SK-N-SH (cell line): ENCODE measurements at regions not wholly inside any gene's neighbourhood (a gene's known extent, or its start where the extent isn't known, plus 50 kb on each side); places are given as distances from the start of the nearest gene placed in this dataset.

Source experiments
- CTCF ChIA-PET: fragments of 300-600, 350-600 bp; formaldehyde crosslinking; extraction: SDS; loops from one replicate; lab custom pipeline; 2021; lab: Yijun Ruan, JAX
- POLR2A ChIA-PET: fragments of 350-600 bp; sonication (Branson Sonifier 250); formaldehyde crosslinking; extraction: SDS; loops from one replicate; lab custom pipeline; 2020; ENCODE audit warnings: antibody characterized with exemption, inconsistent platforms; lab: Yijun Ruan, JAX
- DNase-seq: peaks from one replicate; pipeline ENCODE4 v3.0.0; 2012
- H2AFZ ChIP-seq: fragments of 200-600 bp; sonication (generic); 2 replicates; pipeline ENCODE4 v1.8.1; 2016; ENCODE audit warnings: antibody characterized with exemption, mild to moderate bottlenecking, low read depth
- H3F3A ChIP-seq: fragments of 200-600 bp; sonication (generic); replicated peaks from 2 replicates; pipeline ENCODE3; 2016; ENCODE audit warnings: antibody characterized with exemption, mild to moderate bottlenecking; ENCODE audit not compliant: insufficient read depth
- H3K27ac ChIP-seq, 2 experiments: fragments of 200-500 bp in 1 of 2; fragments of 200-600 bp in 1 of 2; sonication (Bioruptor generic) in 1 of 2; sonication (generic), shearing (Covaris generic) in 1 of 2; 2 replicates each; pipeline versions ENCODE4 v1.5.1 to v1.6.1; 2014 to 2016; ENCODE audit warnings: low read depth in 2 of 2, inconsistent platforms in 1 of 2, low read length in 1 of 2, mild to moderate bottlenecking in 1 of 2, mixed read lengths in 1 of 2
- H3K27me3 ChIP-seq: fragments of 200-600 bp; sonication (generic), shearing (Covaris generic); 2 replicates; pipeline ENCODE4 v1.6.1; 2016; ENCODE audit warnings: mixed run types; ENCODE audit not compliant: insufficient read depth
- H3K36me3 ChIP-seq, 2 experiments: fragments of 200-500 bp in 1 of 2; fragments of 200-600 bp in 1 of 2; sonication (Bioruptor generic) in 1 of 2; sonication (generic) in 1 of 2; replicated peaks in 1 of 2; 2 replicates each; pipeline versions ENCODE3 to v1.5.1; 2014 to 2016; ENCODE audit warnings: low read length in 1 of 2, mild to moderate bottlenecking in 1 of 2; ENCODE audit not compliant: insufficient read depth in 2 of 2, control insufficient read depth in 1 of 2
- H3K4me1 ChIP-seq, 2 experiments: fragments of 200-500 bp in 1 of 2; fragments of 200-600 bp in 1 of 2; sonication (Bioruptor generic) in 1 of 2; sonication (generic), shearing (Covaris generic) in 1 of 2; 2 replicates each; pipeline versions ENCODE4 v1.5.1 to v1.6.1; 2014 to 2016; ENCODE audit warnings: low read depth in 1 of 2, low read length in 1 of 2, mixed run types in 1 of 2; ENCODE audit not compliant: insufficient read depth in 2 of 2, control insufficient read depth in 1 of 2
- H3K4me2 ChIP-seq: fragments of 200-600 bp; sonication (generic), shearing (Covaris generic); 2 replicates; pipeline ENCODE4 v1.6.1; 2017; ENCODE audit warnings: mixed run types
- H3K4me3 ChIP-seq, 2 experiments: fragments of 200-500 bp in 1 of 2; fragments of 200-600 bp in 1 of 2; sonication (Bioruptor generic) in 1 of 2; sonication (generic), shearing (Covaris generic) in 1 of 2; 2 replicates each; pipeline versions ENCODE4 v1.5.1 to v1.8.1; 2014 to 2016; ENCODE audit warnings: low read depth in 2 of 2, inconsistent platforms in 1 of 2, low read length in 1 of 2, mild to moderate bottlenecking in 1 of 2, mixed read lengths in 1 of 2, moderate library complexity in 1 of 2
- H3K79me2 ChIP-seq: fragments of 200-600 bp; sonication (generic); 2 replicates; pipeline ENCODE4 v1.8.1; 2017; ENCODE audit warnings: mild to moderate bottlenecking; ENCODE audit not compliant: insufficient read depth
- H3K9ac ChIP-seq: fragments of 200-600 bp; sonication (generic); 2 replicates; pipeline ENCODE4 v1.6.1; 2017; ENCODE audit warnings: mixed run types
- H3K9me2 ChIP-seq: fragments of 200-600 bp; sonication (generic); 2 replicates; pipeline ENCODE4 v1.6.1; 2017; ENCODE audit warnings: mixed run types
- H3K9me3 ChIP-seq: fragments of 200-600 bp; sonication (generic); 2 replicates; pipeline ENCODE4 v1.6.1; 2017; ENCODE audit warnings: mixed run types, mild to moderate bottlenecking, moderate library complexity
- H4K20me1 ChIP-seq: fragments of 200-600 bp; sonication (generic); 2 replicates; pipeline ENCODE4 v1.6.1; 2017; ENCODE audit warnings: mild to moderate bottlenecking, mixed run types; ENCODE audit not compliant: insufficient read depth
- CHD2 ChIP-seq: fragments of 150-350 bp; IDR thresholded peaks from 2 replicates; pipeline ENCODE4 v1.6.1; 2018; ENCODE audit warnings: low read length; ENCODE audit not compliant: partially characterized antibody
- ELF1 ChIP-seq: IDR thresholded peaks from 2 replicates; pipeline ENCODE4 v1.4.0; 2012
- EP300 ChIP-seq, 2 experiments: IDR thresholded peaks; 2 replicates each; pipeline versions ENCODE4 v1.4.0 to v1.6.1; 2012; ENCODE audit warnings: borderline replicate concordance in 1 of 2, low read depth in 1 of 2, low read length in 1 of 2
- FOSL2 ChIP-seq: IDR thresholded peaks from 2 replicates; pipeline ENCODE4 v1.4.0; 2012; ENCODE audit warnings: low read depth, mild to moderate bottlenecking, moderate library complexity, borderline replicate concordance
- GABPA ChIP-seq: IDR thresholded peaks from 2 replicates; pipeline ENCODE4 v1.4.0; 2012; ENCODE audit warnings: low read depth, mild to moderate bottlenecking
- GATA2 ChIP-seq: sonication (generic); formaldehyde crosslinking; IDR thresholded peaks from 2 replicates; pipeline ENCODE4 v1.5.0; 2020; ENCODE audit warnings: mild to moderate bottlenecking, missing genetic modification reagents
- MEF2A ChIP-seq: IDR thresholded peaks from 2 replicates; pipeline ENCODE4 v1.4.0; 2012; ENCODE audit warnings: low read depth, borderline replicate concordance
- MXI1 ChIP-seq: IDR thresholded peaks from 2 replicates; pipeline ENCODE4 v1.6.1; 2012; ENCODE audit warnings: mild to moderate bottlenecking, low read depth, low read length, improper control_type of control experiment
- NFIC ChIP-seq: IDR thresholded peaks from 2 replicates; pipeline ENCODE4 v1.4.0; 2012; ENCODE audit warnings: borderline replicate concordance
- NRF1 ChIP-seq: IDR thresholded peaks from 2 replicates; pipeline ENCODE4 v1.6.1; 2012; ENCODE audit warnings: low read depth, mild to moderate bottlenecking, low read length
- RAD21 ChIP-seq: IDR thresholded peaks from 2 replicates; pipeline ENCODE4 v1.6.1; 2012; ENCODE audit warnings: mild to moderate bottlenecking, low read length
- RFX5 ChIP-seq: IDR thresholded peaks from 2 replicates; pipeline ENCODE4 v1.6.1; 2012; ENCODE audit warnings: mild to moderate bottlenecking, improper control_type of control experiment, low read length
- RXRA ChIP-seq: IDR thresholded peaks from 2 replicates; pipeline ENCODE4 v1.4.0; 2012; ENCODE audit warnings: low read depth, mild to moderate bottlenecking, borderline replicate concordance
- SMC3 ChIP-seq: IDR thresholded peaks from 2 replicates; pipeline ENCODE4 v1.6.1; 2012; ENCODE audit warnings: low read depth, low read length, improper control_type of control experiment
- TEAD4 ChIP-seq: IDR thresholded peaks from 2 replicates; pipeline ENCODE4 v1.4.0; 2012; ENCODE audit warnings: mild to moderate bottlenecking, borderline replicate concordance; ENCODE audit not compliant: insufficient read depth
- YY1 ChIP-seq: IDR thresholded peaks from 2 replicates; pipeline ENCODE4 v1.4.0; 2012; ENCODE audit warnings: low read depth, mild to moderate bottlenecking
- WGBS: methylation state at CpG from one replicate; pipeline ENCODE4 v1.1.6; 2017; ENCODE audit warnings: low lambda C conversion rate; 5-methylcytosine and 5-hydroxymethylcytosine counted together
- TF ChIP-seq, protein P1 (sequence below): IDR thresholded peaks from 2 replicates; pipeline ENCODE4 v1.4.0; 2012; ENCODE audit warnings: low read depth, borderline replicate concordance
- TF ChIP-seq, protein P2 (sequence below): IDR thresholded peaks from 2 replicates; pipeline ENCODE4 v1.4.0; 2012; ENCODE audit warnings: low read depth, borderline replicate concordance
- TF ChIP-seq, protein P3 (sequence below): IDR thresholded peaks from 2 replicates; pipeline ENCODE4 v1.4.0; 2012; ENCODE audit warnings: low read depth

DNA sequence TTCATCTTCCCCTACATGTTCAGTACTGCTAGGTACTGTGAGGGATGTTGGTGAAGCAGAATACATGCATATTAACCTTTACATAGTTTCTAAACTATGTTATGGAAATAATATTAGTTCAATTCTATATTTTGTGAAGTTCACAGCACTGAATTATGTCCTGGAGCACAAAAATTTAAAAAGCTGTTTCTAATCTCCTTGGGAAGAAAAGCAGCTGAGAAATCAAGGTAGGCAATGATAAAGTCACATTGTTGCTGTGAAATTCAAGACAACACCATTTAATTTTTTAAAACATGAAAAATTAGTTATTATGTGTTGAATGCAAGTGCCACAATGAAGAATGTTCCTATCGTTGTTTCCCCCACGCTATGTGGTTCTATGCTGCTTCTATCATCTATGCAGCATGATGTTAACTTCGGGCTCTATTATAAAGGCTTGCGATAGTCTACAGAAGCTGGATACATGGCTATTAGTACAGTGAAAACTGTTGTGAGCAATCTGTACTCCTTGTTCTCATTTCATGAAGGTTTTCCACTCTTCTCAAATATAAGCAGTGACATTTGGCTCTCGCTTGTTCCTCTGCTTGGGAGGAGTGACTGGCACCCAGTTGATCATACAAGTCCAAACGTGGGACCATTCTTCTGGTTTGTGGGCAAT, 164.3 kb downstream of the AASDHPPT start:
- Histone ChIP-seq H3K36me3 (no peaks in the 10 kb centered on the region), H3K9ac (no peak overlapping the region), H3K4me3 (no peak overlapping the region), H3K4me1 (no peaks in the 10 kb centered on the region), H3K9me2 (no peaks in the 10 kb centered on the region), H3F3A (peaks cover 2% of the 10 kb centered on the region), H2AFZ (no peak overlapping the region), H3K27ac (no peak overlapping the region), H3K4me2 (no peak overlapping the region), H4K20me1 (no peaks in the 10 kb centered on the region), H3K27me3 (no peaks in the 10 kb centered on the region), H3K79me2 (no peaks in the 10 kb centered on the region), H3K9me3 (no peaks in the 10 kb centered on the region)
- ChIA-PET CTCF (no interaction called here), POLR2A (no interaction called here)
- WGBS: 61% methylated on average over 6 of the region's 6 CpGs
- DNase-seq: no peak
- TF ChIP-seq YY1: no peak
- no peak for TF ChIP-seq CHD2
- no peak for TF ChIP-seq FOSL2
- no peak for TF ChIP-seq EP300 (IDR thresholded peaks at IDR 0.05; ENCODE audit: borderline replicate concordance in 1 of 2, low read depth in 1 of 2, low read length in 1 of 2)
- no peak for TF ChIP-seq GATA2 (CRISPR knock-in tag)
- TF ChIP-seq NRF1: no peak
- no peak for TF ChIP-seq RXRA
- TF ChIP-seq, protein P1, sequence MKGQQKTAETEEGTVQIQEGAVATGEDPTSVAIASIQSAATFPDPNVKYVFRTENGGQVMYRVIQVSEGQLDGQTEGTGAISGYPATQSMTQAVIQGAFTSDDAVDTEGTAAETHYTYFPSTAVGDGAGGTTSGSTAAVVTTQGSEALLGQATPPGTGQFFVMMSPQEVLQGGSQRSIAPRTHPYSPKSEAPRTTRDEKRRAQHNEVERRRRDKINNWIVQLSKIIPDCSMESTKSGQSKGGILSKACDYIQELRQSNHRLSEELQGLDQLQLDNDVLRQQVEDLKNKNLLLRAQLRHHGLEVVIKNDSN: no peak
- TF ChIP-seq RFX5: no peak
- TF ChIP-seq RAD21: no peak
- TF ChIP-seq, protein P2, sequence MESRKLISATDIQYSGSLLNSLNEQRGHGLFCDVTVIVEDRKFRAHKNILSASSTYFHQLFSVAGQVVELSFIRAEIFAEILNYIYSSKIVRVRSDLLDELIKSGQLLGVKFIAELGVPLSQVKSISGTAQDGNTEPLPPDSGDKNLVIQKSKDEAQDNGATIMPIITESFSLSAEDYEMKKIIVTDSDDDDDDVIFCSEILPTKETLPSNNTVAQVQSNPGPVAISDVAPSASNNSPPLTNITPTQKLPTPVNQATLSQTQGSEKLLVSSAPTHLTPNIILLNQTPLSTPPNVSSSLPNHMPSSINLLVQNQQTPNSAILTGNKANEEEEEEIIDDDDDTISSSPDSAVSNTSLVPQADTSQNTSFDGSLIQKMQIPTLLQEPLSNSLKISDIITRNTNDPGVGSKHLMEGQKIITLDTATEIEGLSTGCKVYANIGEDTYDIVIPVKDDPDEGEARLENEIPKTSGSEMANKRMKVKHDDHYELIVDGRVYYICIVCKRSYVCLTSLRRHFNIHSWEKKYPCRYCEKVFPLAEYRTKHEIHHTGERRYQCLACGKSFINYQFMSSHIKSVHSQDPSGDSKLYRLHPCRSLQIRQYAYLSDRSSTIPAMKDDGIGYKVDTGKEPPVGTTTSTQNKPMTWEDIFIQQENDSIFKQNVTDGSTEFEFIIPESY: no peak
- TF ChIP-seq MEF2A: no peak
- TF ChIP-seq MXI1: no peak
- TF ChIP-seq, protein P3, sequence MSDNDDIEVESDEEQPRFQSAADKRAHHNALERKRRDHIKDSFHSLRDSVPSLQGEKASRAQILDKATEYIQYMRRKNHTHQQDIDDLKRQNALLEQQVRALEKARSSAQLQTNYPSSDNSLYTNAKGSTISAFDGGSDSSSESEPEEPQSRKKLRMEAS: no peak
- no peak for TF ChIP-seq NFIC
- TF ChIP-seq SMC3: no peak
- TF ChIP-seq TEAD4: no peak
- TF ChIP-seq ELF1: no peak
- TF ChIP-seq GABPA: no peak
